ENCODE measurements at regions not wholly inside any gene's neighbourhood (a gene's known extent, or its start where the extent isn't known, plus 50 kb on each side); places are given as distances from the start of the nearest gene placed in this dataset.
"Not testable (repeated sequence)": the region's sequence is repeated elsewhere in the genome, so short reads cannot be mapped to it uniquely, and the experiment has no call there.

- no peak for DNase-seq (ENCODE audit: low read depth, low spot score)
- TF ChIP-seq ZNF274 (IDR thresholded peaks at IDR 0.05; ENCODE audit: low read depth, low read length) = no peak
- TF ChIP-seq YY1 (IDR thresholded peaks at IDR 0.05; ENCODE audit: insufficient read depth, insufficient read length) = no peak
- no peak for TF ChIP-seq SUZ12 (IDR thresholded peaks at IDR 0.05; ENCODE audit: extremely low read depth, insufficient read depth, insufficient read length)
- H3K36me3 ChIP-seq (ENCODE audit: insufficient read depth, insufficient read length, low read length) = no peaks in the 10 kb centered on the region
- no peak overlapping the region for H3K4me3 ChIP-seq (ENCODE audit: insufficient read length, low read depth)
- H3K4me1 ChIP-seq (ENCODE audit: insufficient read depth, insufficient read length) = no peaks in the 10 kb centered on the region
- no peaks in the 10 kb centered on the region for H3K27me3 ChIP-seq (ENCODE audit: insufficient read depth, insufficient read length)
- no peaks in the 10 kb centered on the region for H3K9me3 ChIP-seq (ENCODE audit: insufficient read depth, low read length)
- no peak overlapping the region for H3K9ac ChIP-seq (ENCODE audit: insufficient read length, low read depth)
These were observed 1291.9 kb upstream of the EPHA6 start for GRCh38 chr3:95522449-95522848.

DNA sequence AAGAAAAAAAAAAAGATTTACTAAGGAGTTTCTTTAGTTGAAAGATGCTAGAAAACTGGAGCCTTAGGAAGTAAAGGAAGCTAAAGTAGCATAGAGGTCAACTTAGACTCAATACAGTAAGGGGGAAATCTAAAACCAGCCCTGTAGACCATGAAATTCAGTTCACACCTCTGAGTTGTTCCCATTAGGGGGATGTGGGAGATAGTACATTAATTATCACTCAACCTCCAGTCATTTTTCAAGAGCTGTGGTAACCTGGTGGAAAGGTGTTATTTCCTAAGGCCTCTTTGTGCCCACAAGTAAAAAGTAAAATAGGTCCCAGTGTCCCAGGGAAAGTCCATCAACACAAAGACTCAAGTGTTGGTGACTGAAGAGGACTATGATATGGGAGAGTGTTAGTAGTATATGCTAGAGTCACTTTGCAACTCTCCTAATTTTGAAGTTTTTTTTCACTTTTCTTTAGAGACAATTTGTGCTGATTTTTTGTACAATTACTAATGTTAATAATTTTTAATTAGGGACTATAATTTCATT, 1274.4 kb upstream of the EPHA6 start:
- Histone ChIP-seq H3K27me3 (ENCODE audit: insufficient read depth, insufficient read length) (no peaks in the 10 kb centered on the region), H3K4me1 (ENCODE audit: insufficient read depth, insufficient read length) (no peaks in the 10 kb centered on the region), H3K9me3 (ENCODE audit: insufficient read depth, low read length) (no peaks in the 10 kb centered on the region), H3K36me3 (ENCODE audit: insufficient read depth, insufficient read length, low read length) (no peaks in the 10 kb centered on the region), H3K9ac (ENCODE audit: insufficient read length, low read depth) (no peak overlapping the region), H3K4me3 (ENCODE audit: insufficient read length, low read depth) (no peak overlapping the region)
- no peak for DNase-seq (ENCODE audit: low read depth, low spot score)
- no peak for TF ChIP-seq SUZ12 (IDR thresholded peaks at IDR 0.05; ENCODE audit: extremely low read depth, insufficient read depth, insufficient read length)
- no peak for TF ChIP-seq YY1 (IDR thresholded peaks at IDR 0.05; ENCODE audit: insufficient read depth, insufficient read length)
- no peak for TF ChIP-seq ZNF274 (IDR thresholded peaks at IDR 0.05; ENCODE audit: low read depth, low read length)

GRCh38 chr3:95565502-95565901, 1248.9 kb upstream of the EPHA6 start:
- H3K4me3 ChIP-seq (ENCODE audit: insufficient read length, low read depth) = no peak overlapping the region
- H3K9me3 ChIP-seq (ENCODE audit: insufficient read depth, low read length) = no peaks in the 10 kb centered on the region
- TF ChIP-seq ZNF274 (IDR thresholded peaks at IDR 0.05; ENCODE audit: low read depth, low read length) (no peak), SUZ12 (IDR thresholded peaks at IDR 0.05; ENCODE audit: extremely low read depth, insufficient read depth, insufficient read length) (no peak), YY1 (IDR thresholded peaks at IDR 0.05; ENCODE audit: insufficient read depth, insufficient read length) (no peak)
- H3K36me3 ChIP-seq (ENCODE audit: insufficient read depth, insufficient read length, low read length) = no peaks in the 10 kb centered on the region
- H3K9ac ChIP-seq (ENCODE audit: insufficient read length, low read depth) = no peak overlapping the region
- no peak for DNase-seq (ENCODE audit: low read depth, low spot score)
- no peaks in the 10 kb centered on the region for H3K4me1 ChIP-seq (ENCODE audit: insufficient read depth, insufficient read length)
- H3K27me3 ChIP-seq (ENCODE audit: insufficient read depth, insufficient read length) = no peaks in the 10 kb centered on the region

DNA sequence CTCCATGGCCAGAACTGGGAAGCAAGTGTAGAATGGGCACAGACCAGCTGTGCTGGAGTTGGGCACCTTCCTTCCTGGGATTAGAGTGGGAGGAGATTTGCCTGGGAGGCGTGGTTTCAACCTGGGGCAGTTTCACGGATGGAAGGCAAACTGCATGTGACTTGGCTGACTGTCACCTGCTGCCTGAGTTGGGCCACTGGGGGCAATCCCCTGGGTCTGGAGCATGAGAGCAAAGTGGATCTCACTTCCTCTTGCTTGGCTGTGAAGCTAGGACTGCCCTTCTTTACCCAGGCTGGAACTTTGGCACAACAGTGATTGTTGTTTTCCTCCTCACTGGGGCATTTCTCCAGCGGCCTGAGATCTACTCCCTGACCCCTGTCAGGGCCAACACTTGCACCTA, 1247.0 kb upstream of the EPHA6 start:
- Histone ChIP-seq H3K36me3 (ENCODE audit: insufficient read depth, insufficient read length, low read length) (no peaks in the 10 kb centered on the region), H3K27me3 (ENCODE audit: insufficient read depth, insufficient read length) (no peaks in the 10 kb centered on the region), H3K9ac (ENCODE audit: insufficient read length, low read depth) (no peak overlapping the region), H3K9me3 (ENCODE audit: insufficient read depth, low read length) (no peaks in the 10 kb centered on the region), H3K4me3 (ENCODE audit: insufficient read length, low read depth) (no peak overlapping the region), H3K4me1 (ENCODE audit: insufficient read depth, insufficient read length) (no peaks in the 10 kb centered on the region)
- no peak for TF ChIP-seq YY1 (IDR thresholded peaks at IDR 0.05; ENCODE audit: insufficient read depth, insufficient read length)
- no peak for TF ChIP-seq SUZ12 (IDR thresholded peaks at IDR 0.05; ENCODE audit: extremely low read depth, insufficient read depth, insufficient read length)
- no peak for TF ChIP-seq ZNF274 (IDR thresholded peaks at IDR 0.05; ENCODE audit: low read depth, low read length)
- no peak for DNase-seq (ENCODE audit: low read depth, low spot score)

- Histone ChIP-seq H3K9ac (ENCODE audit: insufficient read length, low read depth) (no peak overlapping the region), H3K4me3 (ENCODE audit: insufficient read length, low read depth) (no peak overlapping the region), H3K4me1 (ENCODE audit: insufficient read depth, insufficient read length) (no peaks in the 10 kb centered on the region), H3K27me3 (ENCODE audit: insufficient read depth, insufficient read length) (no peaks in the 10 kb centered on the region), H3K36me3 (ENCODE audit: insufficient read depth, insufficient read length, low read length) (no peaks in the 10 kb centered on the region), H3K9me3 (ENCODE audit: insufficient read depth, low read length) (no peaks in the 10 kb centered on the region)
- no peak for DNase-seq (ENCODE audit: low read depth, low spot score)
- TF ChIP-seq SUZ12 (IDR thresholded peaks at IDR 0.05; ENCODE audit: extremely low read depth, insufficient read depth, insufficient read length) (no peak), YY1 (IDR thresholded peaks at IDR 0.05; ENCODE audit: insufficient read depth, insufficient read length) (no peak), ZNF274 (IDR thresholded peaks at IDR 0.05; ENCODE audit: low read depth, low read length) (no peak)
These were observed 1227.6 kb upstream of the EPHA6 start for GRCh38 chr3:95586754-95587153.

DNA sequence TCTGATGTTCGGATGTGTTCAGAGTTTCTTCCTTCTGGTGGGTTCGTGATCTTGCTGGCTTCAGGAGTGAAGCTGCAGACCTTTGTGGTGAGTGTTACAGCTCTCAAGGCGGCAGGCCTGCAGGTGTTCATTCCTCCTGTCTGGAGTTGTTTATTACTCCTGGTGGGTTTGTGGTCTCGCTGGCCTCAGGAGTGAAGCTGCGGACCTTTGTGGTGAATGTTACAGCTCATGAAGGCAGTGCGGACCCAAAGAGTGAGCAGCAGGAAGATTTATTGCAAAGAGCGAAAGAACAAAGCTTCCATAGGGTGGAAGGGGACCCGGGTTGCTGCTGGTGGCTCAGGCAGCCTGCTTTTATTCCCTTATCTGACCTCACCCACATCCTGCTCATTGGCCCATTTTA, 1226.8 kb upstream of the EPHA6 start:
- not testable (repeated sequence) for H3K9ac ChIP-seq (ENCODE audit: insufficient read length, low read depth); H3K27me3 ChIP-seq (ENCODE audit: insufficient read depth, insufficient read length); H3K9me3 ChIP-seq (ENCODE audit: insufficient read depth, low read length); H3K4me1 ChIP-seq (ENCODE audit: insufficient read depth, insufficient read length); H3K4me3 ChIP-seq (ENCODE audit: insufficient read length, low read depth); DNase-seq (ENCODE audit: low read depth, low spot score); H3K36me3 ChIP-seq (ENCODE audit: insufficient read depth, insufficient read length, low read length)

DNA sequence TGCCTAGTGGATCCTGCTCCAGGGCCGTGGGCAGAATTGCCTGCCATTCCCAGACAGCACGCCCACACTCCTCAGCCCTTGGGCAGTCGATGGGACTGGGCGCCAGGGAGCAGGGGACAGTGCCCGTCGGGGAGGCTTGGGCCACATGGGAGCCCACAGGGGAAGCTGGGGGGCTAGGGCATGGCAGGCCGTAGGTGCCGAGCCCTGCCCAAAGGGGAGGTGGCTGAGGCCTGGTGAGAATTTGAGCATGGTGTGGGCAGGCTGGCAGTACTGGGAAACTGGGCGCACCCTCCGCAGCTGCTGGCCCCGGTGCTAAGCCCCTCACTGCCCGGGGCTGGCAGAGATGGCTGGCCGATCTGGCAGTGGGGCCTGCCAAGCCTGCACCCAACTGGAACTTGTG, 1225.9 kb upstream of the EPHA6 start:
- no peak for DNase-seq (ENCODE audit: low read depth, low spot score)
- no peak overlapping the region for H3K9ac ChIP-seq (ENCODE audit: insufficient read length, low read depth)
- no peaks in the 10 kb centered on the region for H3K27me3 ChIP-seq (ENCODE audit: insufficient read depth, insufficient read length)

More for the DNA sequence above, 1225.9 kb upstream of the EPHA6 start:
- no peaks in the 10 kb centered on the region for H3K9me3 ChIP-seq (ENCODE audit: insufficient read depth, low read length)
- H3K36me3 ChIP-seq (ENCODE audit: insufficient read depth, insufficient read length, low read length) = no peaks in the 10 kb centered on the region
- no peak overlapping the region for H3K4me3 ChIP-seq (ENCODE audit: insufficient read length, low read depth)
- no peaks in the 10 kb centered on the region for H3K4me1 ChIP-seq (ENCODE audit: insufficient read depth, insufficient read length)
- no peak for TF ChIP-seq SUZ12 (IDR thresholded peaks at IDR 0.05; ENCODE audit: extremely low read depth, insufficient read depth, insufficient read length)
- TF ChIP-seq ZNF274 (IDR thresholded peaks at IDR 0.05; ENCODE audit: low read depth, low read length) = no peak
- TF ChIP-seq YY1 (IDR thresholded peaks at IDR 0.05; ENCODE audit: insufficient read depth, insufficient read length) = no peak
